OCI-LY1 (cell line): ENCODE measurements at regions not wholly inside any gene's neighbourhood (a gene's known extent, or its start where the extent isn't known, plus 50 kb on each side); places are given as distances from the start of the nearest gene placed in this dataset.

Experiments used
- H2AFZ ChIP-seq: fragments of 200-600 bp; sonication (generic), shearing (Covaris generic); 2 replicates; pipeline ENCODE4 v1.6.0; 2014; ENCODE audit warnings: antibody characterized with exemption, mild to moderate bottlenecking, low read length
- H3F3A ChIP-seq: fragments of 200-600 bp; sonication (generic), shearing (Covaris generic); 2 replicates; pipeline ENCODE4 v1.6.0; 2014; ENCODE audit warnings: mild to moderate bottlenecking, antibody characterized with exemption, low read length, moderate library complexity; ENCODE audit not compliant: insufficient read depth
- H3K27ac ChIP-seq: fragments of 200-600 bp; sonication (generic); 2 replicates; pipeline ENCODE4 v1.5.1; 2014; ENCODE audit warnings: low read length, mixed run types, mild to moderate bottlenecking, low read depth; ENCODE audit not compliant: poor library complexity, severe bottlenecking
- H3K27me3 ChIP-seq: fragments of 200-600 bp; sonication (generic); 2 replicates; pipeline ENCODE4 v1.6.0; 2014; ENCODE audit warnings: antibody characterized with exemption, mild to moderate bottlenecking, low read length, moderate library complexity; ENCODE audit not compliant: insufficient read depth
- H3K36me3 ChIP-seq: fragments of 200-600 bp; sonication (generic); 2 replicates; pipeline ENCODE4 v1.6.1; 2014; ENCODE audit warnings: mild to moderate bottlenecking, antibody characterized with exemption, low read length, moderate library complexity, mixed read lengths; ENCODE audit not compliant: insufficient read depth
- H3K4me1 ChIP-seq: fragments of 200-600 bp; sonication (generic); 2 replicates; pipeline ENCODE4 v1.5.1; 2014; ENCODE audit warnings: mild to moderate bottlenecking, low read length, moderate library complexity; ENCODE audit not compliant: insufficient read depth, severe bottlenecking
- H3K4me2 ChIP-seq: fragments of 200-600 bp; sonication (generic), shearing (Covaris generic); 2 replicates; pipeline ENCODE4 v1.6.1; 2014; ENCODE audit warnings: low read length
- H3K4me3 ChIP-seq: fragments of 200-600 bp; sonication (generic); 2 replicates; pipeline ENCODE4 v1.5.1; 2014; ENCODE audit warnings: low read length, low read depth, mild to moderate bottlenecking, mixed read lengths; ENCODE audit not compliant: poor library complexity, severe bottlenecking
- H3K79me2 ChIP-seq: fragments of 200-600 bp; shearing (Covaris generic); 2 replicates; pipeline ENCODE4 v1.6.1; 2016; ENCODE audit warnings: mixed run types, low read length, mixed read lengths; ENCODE audit not compliant: insufficient read depth
- H3K9ac ChIP-seq: fragments of 200-600 bp; sonication (generic), shearing (Covaris generic); 2 replicates; pipeline ENCODE4 v1.6.1; 2014; ENCODE audit warnings: mild to moderate bottlenecking, low read length, mixed read lengths
- H3K9me2 ChIP-seq: fragments of 200-600 bp; sonication (generic), shearing (Covaris generic); 2 replicates; pipeline ENCODE4 v1.6.1; 2014; ENCODE audit warnings: low read depth, mild to moderate bottlenecking, low read length, mixed read lengths
- H3K9me3 ChIP-seq: fragments of 200-600 bp; shearing (Covaris generic); 2 replicates; pipeline ENCODE4 v1.6.1; 2014; ENCODE audit warnings: low read length, mixed read lengths
- H4K20me1 ChIP-seq: fragments of 200-600 bp; sonication (generic), shearing (Covaris generic); 2 replicates; pipeline ENCODE4 v1.6.0; 2016; ENCODE audit warnings: mild to moderate bottlenecking, low read length; ENCODE audit not compliant: insufficient read depth
- EZH2 ChIP-seq: fragments of 200-600 bp; sonication (generic), shearing (Covaris generic); IDR thresholded peaks from 2 replicates; pipeline ENCODE4 v1.8.0; 2017; ENCODE audit warnings: borderline replicate concordance, mixed run types, mild to moderate bottlenecking, antibody characterized with exemption, low read length, moderate library complexity, mixed read lengths
- TF ChIP-seq, protein P1 (sequence below): fragments of 200-600 bp; sonication (generic), shearing (Covaris generic); IDR thresholded peaks from 2 replicates; pipeline ENCODE4 v1.5.1; 2017; ENCODE audit warnings: mild to moderate bottlenecking, antibody characterized with exemption, low read length, moderate library complexity, mixed read lengths

DNA sequence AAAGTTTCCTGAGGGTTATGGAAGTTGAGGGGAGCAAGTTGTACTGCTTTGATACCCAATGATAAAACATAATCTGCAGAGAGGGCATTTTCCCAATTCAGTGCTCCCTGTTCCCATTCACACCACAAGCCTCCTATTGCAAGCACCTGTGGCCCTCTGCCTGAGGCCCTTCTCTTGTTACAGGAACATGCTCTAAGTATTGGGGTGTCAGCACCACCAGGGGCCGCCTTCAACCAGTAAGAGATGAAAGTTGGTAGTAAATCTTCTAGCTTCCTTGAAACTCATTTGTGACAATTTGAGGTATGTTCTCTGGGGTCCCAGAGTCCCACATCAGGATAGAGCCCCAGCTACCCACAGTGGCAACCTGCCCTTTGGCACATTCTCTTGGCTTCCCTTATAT, 265.4 kb upstream of the ARHGEF26 start:
- Histone ChIP-seq H3K79me2 (no peaks in the 10 kb centered on the region), H2AFZ (no peak overlapping the region), H3F3A (no peaks in the 10 kb centered on the region), H3K4me3 (no peak overlapping the region), H4K20me1 (no peaks in the 10 kb centered on the region), H3K27me3 (no peaks in the 10 kb centered on the region), H3K9ac (no peak overlapping the region), H3K27ac (no peak overlapping the region), H3K36me3 (no peaks in the 10 kb centered on the region), H3K4me1 (no peaks in the 10 kb centered on the region), H3K9me3 (no peaks in the 10 kb centered on the region), H3K9me2 (no peaks in the 10 kb centered on the region), H3K4me2 (no peak overlapping the region)
- TF ChIP-seq, protein P1, sequence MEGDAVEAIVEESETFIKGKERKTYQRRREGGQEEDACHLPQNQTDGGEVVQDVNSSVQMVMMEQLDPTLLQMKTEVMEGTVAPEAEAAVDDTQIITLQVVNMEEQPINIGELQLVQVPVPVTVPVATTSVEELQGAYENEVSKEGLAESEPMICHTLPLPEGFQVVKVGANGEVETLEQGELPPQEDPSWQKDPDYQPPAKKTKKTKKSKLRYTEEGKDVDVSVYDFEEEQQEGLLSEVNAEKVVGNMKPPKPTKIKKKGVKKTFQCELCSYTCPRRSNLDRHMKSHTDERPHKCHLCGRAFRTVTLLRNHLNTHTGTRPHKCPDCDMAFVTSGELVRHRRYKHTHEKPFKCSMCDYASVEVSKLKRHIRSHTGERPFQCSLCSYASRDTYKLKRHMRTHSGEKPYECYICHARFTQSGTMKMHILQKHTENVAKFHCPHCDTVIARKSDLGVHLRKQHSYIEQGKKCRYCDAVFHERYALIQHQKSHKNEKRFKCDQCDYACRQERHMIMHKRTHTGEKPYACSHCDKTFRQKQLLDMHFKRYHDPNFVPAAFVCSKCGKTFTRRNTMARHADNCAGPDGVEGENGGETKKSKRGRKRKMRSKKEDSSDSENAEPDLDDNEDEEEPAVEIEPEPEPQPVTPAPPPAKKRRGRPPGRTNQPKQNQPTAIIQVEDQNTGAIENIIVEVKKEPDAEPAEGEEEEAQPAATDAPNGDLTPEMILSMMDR = no peak
- no peak for TF ChIP-seq EZH2

DNA sequence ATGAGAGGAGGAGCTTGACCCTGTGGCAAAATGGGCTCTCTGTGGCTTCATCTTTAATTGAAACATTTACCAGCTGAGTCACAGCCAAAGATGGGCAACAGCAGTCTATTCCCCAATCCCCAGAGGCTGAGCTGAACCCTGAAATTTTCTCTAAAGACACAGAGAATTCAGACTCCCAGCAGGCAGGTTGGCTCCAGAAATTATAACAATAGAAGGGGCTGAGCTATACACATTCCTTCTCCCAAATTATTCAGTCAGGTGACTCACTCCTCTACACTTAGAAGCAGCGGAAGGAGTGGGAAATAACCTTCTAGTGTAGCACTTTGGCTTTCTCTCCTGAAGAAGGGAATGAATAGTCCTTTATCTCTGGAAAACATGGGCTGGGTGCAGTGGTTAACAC, 264.3 kb upstream of the ARHGEF26 start:
- H3K4me1 ChIP-seq = no peaks in the 10 kb centered on the region
- no peaks in the 10 kb centered on the region for H3K27me3 ChIP-seq
- no peaks in the 10 kb centered on the region for H4K20me1 ChIP-seq
- H3K4me3 ChIP-seq = no peak overlapping the region
- no peak overlapping the region for H2AFZ ChIP-seq
- TF ChIP-seq, protein P1 = no peak
- no peaks in the 10 kb centered on the region for H3K36me3 ChIP-seq
- no peak overlapping the region for H3K4me2 ChIP-seq
- H3K9ac ChIP-seq = no peak overlapping the region
- no peaks in the 10 kb centered on the region for H3K79me2 ChIP-seq
- H3K9me2 ChIP-seq = no peaks in the 10 kb centered on the region
- no peaks in the 10 kb centered on the region for H3K9me3 ChIP-seq
- H3F3A ChIP-seq = no peaks in the 10 kb centered on the region
- no peak overlapping the region for H3K27ac ChIP-seq

DNA sequence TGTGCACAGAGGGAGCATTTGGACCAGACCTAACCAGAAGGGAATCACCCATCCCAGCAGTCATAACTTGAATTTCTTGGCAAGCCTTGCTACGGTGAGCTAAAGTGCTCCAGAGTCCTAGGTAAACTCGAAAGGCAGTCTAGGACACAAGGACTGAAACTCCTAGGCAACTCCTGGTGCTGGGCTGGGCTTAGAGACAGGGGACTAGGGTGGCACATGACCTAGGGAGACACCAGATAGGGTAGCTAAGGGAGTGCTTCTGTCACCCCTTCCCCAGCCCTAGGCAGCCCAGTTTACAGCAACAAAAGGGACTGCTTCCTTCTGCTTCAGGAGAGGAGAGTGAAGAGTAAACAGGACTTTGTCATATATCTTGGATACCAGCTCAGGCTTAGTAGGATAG, 256.4 kb upstream of the ARHGEF26 start:
- no peaks in the 10 kb centered on the region for H4K20me1 ChIP-seq

More for the DNA sequence above, 256.4 kb upstream of the ARHGEF26 start:
- H3K27ac ChIP-seq = no peak overlapping the region
- no peaks in the 10 kb centered on the region for H3K9me2 ChIP-seq
- no peaks in the 10 kb centered on the region for H3K9me3 ChIP-seq
- H3F3A ChIP-seq = no peaks in the 10 kb centered on the region
- no peaks in the 10 kb centered on the region for H3K36me3 ChIP-seq
- H3K4me2 ChIP-seq = no peak overlapping the region
- H3K4me1 ChIP-seq = no peaks in the 10 kb centered on the region
- H3K79me2 ChIP-seq = no peaks in the 10 kb centered on the region
- no peaks in the 10 kb centered on the region for H3K27me3 ChIP-seq
- no peak overlapping the region for H3K4me3 ChIP-seq
- no peak overlapping the region for H3K9ac ChIP-seq
- TF ChIP-seq EZH2 = no peak
- TF ChIP-seq, protein P1 = no peak
- no peak overlapping the region for H2AFZ ChIP-seq
